ENCODE measurements at regions not wholly inside any gene's neighbourhood (a gene's known extent, or its start where the extent isn't known, plus 50 kb on each side); places are given as distances from the start of the nearest gene placed in this dataset.

DNA sequence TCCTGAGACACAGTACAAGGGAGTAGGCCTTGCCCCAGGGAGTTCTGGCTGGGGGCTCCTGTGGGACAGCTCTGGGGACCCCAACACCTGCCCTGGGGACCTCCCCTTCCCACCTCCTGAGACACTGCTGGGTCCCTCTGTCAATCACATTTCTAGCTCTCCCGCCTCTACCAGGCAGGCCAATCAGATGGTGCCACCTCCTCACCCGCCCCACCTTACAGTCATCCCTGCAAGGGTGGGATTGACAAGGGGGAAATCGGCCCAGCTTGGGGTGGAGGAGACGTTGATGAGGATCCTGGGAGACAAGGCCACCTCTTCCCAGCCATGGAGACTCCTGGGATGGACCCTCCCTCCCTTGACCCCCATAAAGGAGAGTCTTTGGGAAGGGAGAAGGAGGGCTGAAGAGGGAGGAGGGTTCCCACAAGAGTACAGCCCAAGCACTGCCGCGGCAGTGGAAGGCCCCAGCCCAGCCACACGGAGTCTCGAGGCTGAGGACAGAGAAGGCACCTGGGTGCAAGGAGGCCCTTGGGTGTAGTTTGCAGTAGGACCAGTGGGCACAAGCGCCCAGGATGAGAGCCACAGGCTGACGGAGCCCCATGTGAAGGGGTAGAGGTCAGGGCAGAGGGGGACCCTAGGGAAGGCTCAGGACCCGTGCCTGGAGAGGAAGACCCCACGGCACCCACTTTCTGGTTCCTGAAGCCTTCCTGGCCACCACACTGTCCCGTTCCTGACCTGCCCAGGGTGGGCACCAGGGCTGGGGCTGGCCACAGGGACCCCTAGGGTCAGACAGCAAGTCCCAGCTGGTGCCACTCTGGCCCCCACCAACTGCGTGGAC is 109.9 kb upstream of the OTOS start:
- no peak overlapping the region for H3K27ac Mint-ChIP-seq (ENCODE audit: low read depth, unreplicated experiment)
- no peaks in the 10 kb centered on the region for H3K27me3 Mint-ChIP-seq (ENCODE audit: insufficient read depth, unreplicated experiment)
- H3K36me3 Mint-ChIP-seq (ENCODE audit: insufficient read depth, unreplicated experiment), result no peaks in the 10 kb centered on the region
- TF ChIP-seq, protein P1, sequence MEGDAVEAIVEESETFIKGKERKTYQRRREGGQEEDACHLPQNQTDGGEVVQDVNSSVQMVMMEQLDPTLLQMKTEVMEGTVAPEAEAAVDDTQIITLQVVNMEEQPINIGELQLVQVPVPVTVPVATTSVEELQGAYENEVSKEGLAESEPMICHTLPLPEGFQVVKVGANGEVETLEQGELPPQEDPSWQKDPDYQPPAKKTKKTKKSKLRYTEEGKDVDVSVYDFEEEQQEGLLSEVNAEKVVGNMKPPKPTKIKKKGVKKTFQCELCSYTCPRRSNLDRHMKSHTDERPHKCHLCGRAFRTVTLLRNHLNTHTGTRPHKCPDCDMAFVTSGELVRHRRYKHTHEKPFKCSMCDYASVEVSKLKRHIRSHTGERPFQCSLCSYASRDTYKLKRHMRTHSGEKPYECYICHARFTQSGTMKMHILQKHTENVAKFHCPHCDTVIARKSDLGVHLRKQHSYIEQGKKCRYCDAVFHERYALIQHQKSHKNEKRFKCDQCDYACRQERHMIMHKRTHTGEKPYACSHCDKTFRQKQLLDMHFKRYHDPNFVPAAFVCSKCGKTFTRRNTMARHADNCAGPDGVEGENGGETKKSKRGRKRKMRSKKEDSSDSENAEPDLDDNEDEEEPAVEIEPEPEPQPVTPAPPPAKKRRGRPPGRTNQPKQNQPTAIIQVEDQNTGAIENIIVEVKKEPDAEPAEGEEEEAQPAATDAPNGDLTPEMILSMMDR (IDR thresholded peaks at IDR 0.05; ENCODE audit: unreplicated experiment), result no peak
- POLR2A ChIA-PET, result no interaction called here
- DNase-seq (ENCODE audit: unreplicated experiment), result no peak
- BruUV-seq (replicated peaks), result no TSS peak
- no peaks in the 10 kb centered on the region for H3K9me3 Mint-ChIP-seq (ENCODE audit: unreplicated experiment)
- peaks cover 3% of the 10 kb centered on the region for H3K4me1 Mint-ChIP-seq (ENCODE audit: insufficient read depth, unreplicated experiment)
- intact Hi-C loops (cut with micrococcal nuclease), result no loop called here
- no peak overlapping the region for H3K4me3 Mint-ChIP-seq (ENCODE audit: unreplicated experiment)
- CTCF ChIA-PET, result no interaction called here

DNA sequence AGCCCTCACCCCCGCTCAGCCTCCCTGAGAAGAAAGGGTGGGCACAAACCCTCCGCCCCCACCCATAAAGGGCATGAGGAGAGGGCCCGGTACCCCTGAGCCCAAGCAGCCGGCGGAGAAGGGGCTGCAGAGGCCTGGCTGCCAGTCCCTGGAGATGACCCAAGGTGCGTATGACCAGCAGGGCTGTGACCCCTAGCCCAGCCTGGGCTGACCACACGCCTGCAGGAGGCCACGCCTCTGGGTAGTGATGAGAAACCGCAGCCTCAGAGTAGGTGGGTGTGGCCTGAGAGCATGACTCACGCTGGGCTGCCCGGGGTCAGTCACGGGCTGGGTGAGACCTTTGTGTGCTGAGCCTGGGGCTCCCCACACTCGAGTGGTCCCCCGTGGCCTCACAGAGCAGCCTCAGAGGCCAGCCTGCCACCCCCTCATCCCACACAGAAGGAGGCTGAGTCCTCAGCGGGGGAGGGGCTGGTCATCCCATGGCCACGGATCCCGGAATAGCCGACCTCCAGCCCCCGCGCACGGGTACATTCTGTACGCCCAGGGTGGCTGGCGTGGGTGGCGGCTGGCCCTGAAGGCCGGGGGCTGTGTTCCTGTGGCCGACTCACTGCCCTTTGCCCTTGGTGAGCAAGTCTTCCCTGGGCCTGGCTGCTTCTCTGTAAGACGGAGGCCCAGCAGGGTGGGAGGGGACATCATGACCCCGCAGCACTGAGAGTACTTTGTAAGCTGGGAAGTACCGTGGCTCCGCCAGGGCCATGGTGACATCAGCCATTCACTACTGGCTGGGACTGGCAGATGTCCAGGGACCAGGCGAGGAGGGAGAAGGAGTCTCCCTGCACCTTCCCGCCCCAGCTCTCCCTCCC is 110.8 kb upstream of the OTOS start:
- Mint-ChIP-seq H3K27ac (ENCODE audit: low read depth, unreplicated experiment) (peak overlapping the region; percentile 31), H3K4me1 (ENCODE audit: insufficient read depth, unreplicated experiment) (peaks cover 12% of the 10 kb centered on the region), H3K9me3 (ENCODE audit: unreplicated experiment) (no peaks in the 10 kb centered on the region), H3K4me3 (ENCODE audit: unreplicated experiment) (peak overlapping the region; percentile 29), H3K27me3 (ENCODE audit: insufficient read depth, unreplicated experiment) (no peaks in the 10 kb centered on the region), H3K36me3 (ENCODE audit: insufficient read depth, unreplicated experiment) (no peaks in the 10 kb centered on the region)
- TF ChIP-seq, protein P1 (IDR thresholded peaks at IDR 0.05; ENCODE audit: unreplicated experiment), result no peak
- BruUV-seq (replicated peaks), result no TSS peak
- intact Hi-C loops (cut with micrococcal nuclease), result loop anchor here (1.0 kb wide), 1 partner anchor 119 kb away; no protein-coding TSS in a partner anchor
- POLR2A ChIA-PET, result interaction anchor here (0.9 kb wide), 1 partner anchor 185 kb away, joined by 5 read pairs; no protein-coding TSS in a partner anchor
- CTCF ChIA-PET, result interaction anchor here (1.0 kb wide), 1 partner anchor 18 kb away, joined by 6 read pairs; no protein-coding TSS in a partner anchor
- DNase-seq (ENCODE audit: unreplicated experiment), result peak; percentile 92

DNA sequence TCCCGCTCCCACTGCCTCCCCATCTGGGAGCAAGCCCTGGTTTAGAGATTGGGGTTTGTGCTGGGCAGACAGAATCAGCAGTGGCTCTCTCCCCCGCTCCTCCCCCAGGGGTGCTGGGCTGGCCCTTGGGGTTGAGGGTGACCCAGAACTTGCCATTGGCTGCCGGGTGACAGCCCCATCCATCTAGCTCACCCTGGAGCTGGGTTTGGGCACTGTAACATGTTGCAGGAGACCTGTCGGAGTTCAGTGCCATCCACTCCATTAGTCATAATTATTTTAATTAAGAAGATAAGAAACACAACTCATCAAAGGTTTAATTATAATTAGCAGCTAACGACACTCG is 111.4 kb upstream of the OTOS start:
- Mint-ChIP-seq H3K4me3 (ENCODE audit: unreplicated experiment) (no peak overlapping the region), H3K36me3 (ENCODE audit: insufficient read depth, unreplicated experiment) (no peaks in the 10 kb centered on the region), H3K4me1 (ENCODE audit: insufficient read depth, unreplicated experiment) (peaks cover 16% of the 10 kb centered on the region), H3K27me3 (ENCODE audit: insufficient read depth, unreplicated experiment) (no peaks in the 10 kb centered on the region), H3K27ac (ENCODE audit: low read depth, unreplicated experiment) (no peak overlapping the region), H3K9me3 (ENCODE audit: unreplicated experiment) (no peaks in the 10 kb centered on the region)
- no TSS peak for BruUV-seq (replicated peaks)
- TF ChIP-seq, protein P1 (IDR thresholded peaks at IDR 0.05; ENCODE audit: unreplicated experiment), result no peak
- intact Hi-C loops (cut with micrococcal nuclease), result loop anchor here (1.0 kb wide), 1 partner anchor 118 kb away; no protein-coding TSS in a partner anchor
- CTCF ChIA-PET, result interaction anchor here (1.0 kb wide), 1 partner anchor 19 kb away, joined by 6 read pairs; no protein-coding TSS in a partner anchor
- DNase-seq (ENCODE audit: unreplicated experiment), result no peak
- POLR2A ChIA-PET, result interaction anchor here (0.9 kb wide), 1 partner anchor 185 kb away, joined by 5 read pairs; no protein-coding TSS in a partner anchor
